Activated T-helper 17 cell treated with anti-CD3 and anti-CD28 coated beads, Interleukin-2, amount 50 U/mL, for 72 hours (primary cell): ENCODE measurements at regions not wholly inside any gene's neighbourhood (a gene's known extent, or its start where the extent isn't known, plus 50 kb on each side); places are given as distances from the start of the nearest gene placed in this dataset.

ENCODE experiments used
- ATAC-seq: fragments of 150-1000 bp; cut with Tn5 transposase; replicated peaks from 2 replicates; pipeline ENCODE4 v1.10.0; 2021; ENCODE audit warnings: mild to moderate bottlenecking, moderate library complexity
- H3K27ac Mint-ChIP-seq: one replicate; pipeline ENCODE4 v1.8.0; 2022; ENCODE audit warnings: mixed read lengths
- H3K27me3 Mint-ChIP-seq: one replicate; pipeline ENCODE4 v1.8.0; 2022; ENCODE audit warnings: mixed read lengths
- H3K36me3 Mint-ChIP-seq: one replicate; pipeline ENCODE4 v1.8.0; 2022; ENCODE audit warnings: low read depth, mild to moderate bottlenecking, mixed read lengths
- H3K4me1 Mint-ChIP-seq: one replicate; pipeline ENCODE4 v1.8.0; 2022; ENCODE audit warnings: mixed read lengths
- H3K4me3 Mint-ChIP-seq: one replicate; pipeline ENCODE4 v1.8.0; 2022; ENCODE audit warnings: mild to moderate bottlenecking, mixed read lengths
- H3K9me3 Mint-ChIP-seq: one replicate; pipeline ENCODE4 v1.8.0; 2022; ENCODE audit warnings: mixed read lengths

DNA sequence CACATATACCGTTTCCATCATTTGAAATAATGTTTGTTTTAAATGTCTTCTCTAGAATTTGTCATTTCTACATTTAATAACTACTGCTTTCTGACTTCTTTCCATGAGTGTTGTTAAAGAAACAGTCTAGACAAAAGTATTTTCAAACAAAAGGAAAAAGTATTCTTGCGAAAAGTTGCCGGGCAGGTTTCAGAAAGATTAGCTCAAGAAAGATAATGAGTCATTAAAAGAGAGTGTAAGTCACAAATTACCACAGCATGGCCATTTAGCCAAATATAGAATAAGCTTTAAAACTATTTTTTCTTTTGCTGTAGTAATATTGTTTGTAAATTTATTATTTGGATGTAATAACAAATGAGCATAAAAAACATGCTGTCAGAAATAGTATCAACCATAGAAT lies 493.0 kb downstream of the TLL1 start:
- H3K4me3 Mint-ChIP-seq = no peak overlapping the region
- H3K4me1 Mint-ChIP-seq = no peaks in the 10 kb centered on the region
- no peaks in the 10 kb centered on the region for H3K27me3 Mint-ChIP-seq
- H3K27ac Mint-ChIP-seq = no peak overlapping the region
- no peak for ATAC-seq
- H3K9me3 Mint-ChIP-seq = peaks cover 11% of the 10 kb centered on the region
- no peaks in the 10 kb centered on the region for H3K36me3 Mint-ChIP-seq

- Mint-ChIP-seq H3K4me3 (no peak overlapping the region), H3K27me3 (no peaks in the 10 kb centered on the region), H3K4me1 (no peaks in the 10 kb centered on the region), H3K36me3 (no peaks in the 10 kb centered on the region), H3K9me3 (peaks cover 13% of the 10 kb centered on the region), H3K27ac (no peak overlapping the region)
- ATAC-seq = no peak
Observed at GRCh38 chr4:166377578-166377977, 504.5 kb downstream of the TLL1 start.

GRCh38 chr4:166386491-166387360 lies 513.7 kb downstream of the TLL1 start:
- H3K4me1 Mint-ChIP-seq = no peaks in the 10 kb centered on the region
- H3K36me3 Mint-ChIP-seq = no peaks in the 10 kb centered on the region
- H3K27me3 Mint-ChIP-seq = no peaks in the 10 kb centered on the region
- H3K4me3 Mint-ChIP-seq = no peak overlapping the region
- no peak for ATAC-seq
- peaks cover 7% of the 10 kb centered on the region for H3K9me3 Mint-ChIP-seq
- no peak overlapping the region for H3K27ac Mint-ChIP-seq

DNA sequence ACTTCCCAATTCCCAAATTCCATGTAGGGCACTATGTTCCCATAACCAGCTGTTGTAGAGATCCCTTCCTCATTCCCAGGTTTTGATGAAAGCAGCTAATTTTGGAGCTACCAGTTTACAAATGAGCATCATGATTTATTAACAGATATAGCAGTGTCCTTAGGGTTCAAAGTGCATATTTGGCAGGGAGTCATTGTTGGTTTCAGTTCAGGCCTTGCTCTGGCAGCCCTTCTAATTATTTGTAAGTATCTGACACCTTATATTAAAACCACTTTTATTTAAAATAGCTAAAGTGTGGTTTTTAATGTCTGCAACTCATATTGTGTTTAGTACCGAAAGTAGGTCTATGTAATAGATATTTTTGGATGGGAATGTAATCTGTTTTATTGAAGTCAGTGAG lies 518.5 kb downstream of the TLL1 start:
- Mint-ChIP-seq H3K4me3 (no peak overlapping the region), H3K27ac (no peak overlapping the region), H3K36me3 (no peaks in the 10 kb centered on the region), H3K4me1 (no peaks in the 10 kb centered on the region), H3K27me3 (no peaks in the 10 kb centered on the region), H3K9me3 (peaks cover 16% of the 10 kb centered on the region)
- ATAC-seq = no peak

DNA sequence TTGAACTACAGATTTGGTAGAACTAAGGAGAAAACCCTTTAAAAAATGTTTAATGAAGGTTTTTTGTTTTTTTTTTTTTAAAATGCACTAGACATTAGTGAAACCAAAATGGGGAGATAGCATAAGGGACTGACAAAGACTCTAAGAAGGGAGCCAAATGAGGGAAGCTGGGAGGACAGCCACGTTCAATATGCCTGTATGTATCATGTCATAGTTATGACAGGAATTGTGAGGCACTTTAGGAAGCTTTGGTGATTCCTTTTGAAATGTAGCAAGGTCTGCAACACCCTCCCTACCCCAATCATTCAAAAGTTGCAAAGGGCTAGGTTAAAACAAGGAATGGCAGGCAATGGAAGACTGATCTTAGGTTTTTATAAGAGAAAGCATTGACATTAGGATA lies 526.0 kb downstream of the TLL1 start:
- H3K9me3 Mint-ChIP-seq = peaks cover 15% of the 10 kb centered on the region
- ATAC-seq = no peak
- no peaks in the 10 kb centered on the region for H3K4me1 Mint-ChIP-seq
- no peak overlapping the region for H3K4me3 Mint-ChIP-seq
- H3K36me3 Mint-ChIP-seq = no peaks in the 10 kb centered on the region
- H3K27me3 Mint-ChIP-seq = no peaks in the 10 kb centered on the region
- no peak overlapping the region for H3K27ac Mint-ChIP-seq

- Mint-ChIP-seq H3K4me3 (no peak overlapping the region), H3K27ac (no peak overlapping the region), H3K27me3 (no peaks in the 10 kb centered on the region), H3K36me3 (no peaks in the 10 kb centered on the region), H3K4me1 (no peaks in the 10 kb centered on the region), H3K9me3 (peaks cover 10% of the 10 kb centered on the region)
- no peak for ATAC-seq
Observed at GRCh38 chr4:166400270-166400894, 527.3 kb downstream of the TLL1 start.

- no peak overlapping the region for H3K27ac Mint-ChIP-seq
- no peak for ATAC-seq
- H3K4me3 Mint-ChIP-seq = no peak overlapping the region
- H3K27me3 Mint-ChIP-seq = no peaks in the 10 kb centered on the region
- no peaks in the 10 kb centered on the region for H3K36me3 Mint-ChIP-seq
- no peaks in the 10 kb centered on the region for H3K4me1 Mint-ChIP-seq
- peaks cover 29% of the 10 kb centered on the region for H3K9me3 Mint-ChIP-seq
Observed at GRCh38 chr4:166413356-166413755, 540.3 kb downstream of the TLL1 start.

DNA sequence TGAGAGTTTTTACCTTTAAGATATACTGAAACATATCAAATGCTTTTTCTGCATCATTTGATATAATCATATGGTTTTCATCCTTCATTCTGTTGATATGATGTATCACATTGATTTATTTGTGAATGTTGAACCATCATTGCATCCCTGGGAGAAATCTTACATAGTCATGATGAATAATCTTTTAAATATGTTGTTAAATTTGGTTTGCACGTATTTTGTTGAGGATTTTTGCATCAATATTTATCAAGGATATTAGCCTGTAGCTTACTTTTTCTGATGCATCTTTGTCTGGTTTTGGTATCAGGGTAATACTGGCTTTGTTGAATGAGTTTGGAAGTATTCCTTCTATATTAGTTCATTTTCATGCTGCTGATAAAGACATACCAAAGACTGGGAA lies 541.4 kb downstream of the TLL1 start:
- no peaks in the 10 kb centered on the region for H3K27me3 Mint-ChIP-seq
- no peaks in the 10 kb centered on the region for H3K4me1 Mint-ChIP-seq
- no peak for ATAC-seq
- no peaks in the 10 kb centered on the region for H3K36me3 Mint-ChIP-seq
- H3K9me3 Mint-ChIP-seq = peaks cover 30% of the 10 kb centered on the region
- no peak overlapping the region for H3K4me3 Mint-ChIP-seq
- H3K27ac Mint-ChIP-seq = no peak overlapping the region

GRCh38 chr4:166415749-166416148 lies 542.7 kb downstream of the TLL1 start:
- Mint-ChIP-seq H3K27ac (no peak overlapping the region), H3K9me3 (peaks cover 30% of the 10 kb centered on the region), H3K27me3 (no peaks in the 10 kb centered on the region), H3K36me3 (no peaks in the 10 kb centered on the region), H3K4me1 (no peaks in the 10 kb centered on the region), H3K4me3 (no peak overlapping the region)
- ATAC-seq = no peak

DNA sequence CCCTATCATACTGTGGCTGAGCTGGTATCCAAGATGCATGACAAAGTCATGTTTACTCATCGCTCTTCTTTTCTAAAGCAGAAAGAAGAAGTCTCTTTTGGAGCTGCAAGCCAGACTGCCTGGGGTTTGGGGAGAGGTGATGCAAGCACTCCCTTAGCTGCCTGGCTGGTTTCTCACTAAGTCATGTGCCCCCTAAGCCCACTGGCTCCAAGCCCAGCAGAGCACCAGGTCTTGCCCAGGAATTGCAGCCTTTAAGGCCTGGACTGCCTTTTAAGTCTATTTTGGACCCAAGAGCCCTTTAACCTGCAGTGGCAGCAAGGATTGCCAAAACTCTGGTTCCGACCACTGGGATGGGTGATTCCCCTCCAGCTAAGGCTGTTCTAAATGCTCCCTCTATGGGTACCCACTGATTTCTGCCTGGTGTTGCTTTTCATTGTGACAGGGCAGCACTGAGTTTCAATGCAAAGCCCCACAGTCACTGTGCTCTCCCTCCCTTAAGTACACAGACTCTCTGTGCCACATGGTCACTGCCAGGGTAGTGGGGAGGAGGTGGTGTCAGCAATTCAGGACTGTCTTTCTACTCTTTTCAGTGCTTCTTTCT lies 548.6 kb downstream of the TLL1 start:
- ATAC-seq = no peak
- Mint-ChIP-seq H3K27ac (no peak overlapping the region), H3K27me3 (no peaks in the 10 kb centered on the region), H3K4me3 (no peak overlapping the region), H3K4me1 (no peaks in the 10 kb centered on the region), H3K9me3 (peaks cover 16% of the 10 kb centered on the region), H3K36me3 (no peaks in the 10 kb centered on the region)

- no peak overlapping the region for H3K4me3 Mint-ChIP-seq
- no peaks in the 10 kb centered on the region for H3K4me1 Mint-ChIP-seq
- H3K9me3 Mint-ChIP-seq = peaks cover 11% of the 10 kb centered on the region
- ATAC-seq = no peak
- H3K27ac Mint-ChIP-seq = no peak overlapping the region
- no peaks in the 10 kb centered on the region for H3K36me3 Mint-ChIP-seq
- no peaks in the 10 kb centered on the region for H3K27me3 Mint-ChIP-seq
Observed at GRCh38 chr4:166422475-166422874, 549.4 kb downstream of the TLL1 start.

DNA sequence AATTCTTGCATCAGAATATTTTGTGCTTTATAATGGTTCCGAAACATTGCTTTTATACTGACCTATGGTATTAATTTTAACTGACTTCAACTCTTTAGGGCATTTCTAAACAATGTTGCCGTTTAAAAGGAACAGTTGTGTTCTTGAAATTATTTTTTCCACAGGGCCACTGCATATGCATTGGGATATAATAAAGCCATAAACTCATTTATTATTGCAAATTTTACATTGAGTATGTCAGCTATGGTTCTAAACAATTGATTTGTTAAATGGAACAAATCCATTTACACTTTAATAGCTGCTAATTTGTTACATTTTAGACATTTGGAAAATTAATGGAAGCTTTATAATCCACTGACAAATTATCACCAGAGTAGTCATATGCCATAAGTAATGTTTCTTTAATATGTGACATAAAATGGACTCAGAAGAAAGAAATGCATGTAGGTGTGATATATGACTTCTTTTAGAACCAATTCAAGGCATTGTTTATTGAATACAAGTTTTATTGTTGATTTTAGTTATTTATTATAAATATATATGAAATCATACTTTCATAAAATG lies 553.3 kb downstream of the TLL1 start:
- Mint-ChIP-seq H3K4me1 (no peaks in the 10 kb centered on the region), H3K4me3 (no peak overlapping the region), H3K9me3 (peaks cover 5% of the 10 kb centered on the region), H3K27me3 (no peaks in the 10 kb centered on the region), H3K36me3 (no peaks in the 10 kb centered on the region), H3K27ac (no peak overlapping the region)
- no peak for ATAC-seq

DNA sequence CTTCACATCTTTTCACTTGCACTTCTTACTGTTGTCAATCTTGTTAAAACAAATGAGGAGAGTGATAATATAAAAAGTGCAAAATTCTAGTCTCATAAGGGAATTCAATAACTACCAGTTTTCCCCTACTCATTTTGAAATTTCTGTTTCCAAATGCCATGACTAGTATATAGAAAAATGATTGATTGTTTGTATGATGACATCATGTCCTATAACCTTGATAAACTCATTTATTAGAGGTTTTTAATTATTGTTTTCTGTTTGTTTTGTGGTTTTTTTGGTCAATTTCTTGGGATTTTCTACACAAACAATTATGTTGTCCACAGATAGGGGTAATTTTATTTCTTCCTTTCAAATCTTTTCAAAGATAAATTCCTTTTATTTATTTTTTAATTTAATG lies 559.1 kb downstream of the TLL1 start:
- no peak overlapping the region for H3K27ac Mint-ChIP-seq
- ATAC-seq = no peak
- H3K36me3 Mint-ChIP-seq = no peaks in the 10 kb centered on the region
- H3K4me1 Mint-ChIP-seq = no peaks in the 10 kb centered on the region
- peaks cover 11% of the 10 kb centered on the region for H3K9me3 Mint-ChIP-seq
- no peaks in the 10 kb centered on the region for H3K27me3 Mint-ChIP-seq
- H3K4me3 Mint-ChIP-seq = no peak overlapping the region

GRCh38 chr4:166432842-166433241 lies 559.8 kb downstream of the TLL1 start:
- Mint-ChIP-seq H3K9me3 (peaks cover 11% of the 10 kb centered on the region), H3K4me3 (no peak overlapping the region), H3K36me3 (no peaks in the 10 kb centered on the region), H3K27ac (no peak overlapping the region), H3K4me1 (no peaks in the 10 kb centered on the region), H3K27me3 (no peaks in the 10 kb centered on the region)
- ATAC-seq = no peak

GRCh38 chr4:166435449-166435848 lies 562.4 kb downstream of the TLL1 start:
- H3K4me1 Mint-ChIP-seq = no peaks in the 10 kb centered on the region
- ATAC-seq = no peak

More at GRCh38 chr4:166435449-166435848, 562.4 kb downstream of the TLL1 start:
- H3K4me3 Mint-ChIP-seq = no peak overlapping the region
- H3K27me3 Mint-ChIP-seq = no peaks in the 10 kb centered on the region
- no peak overlapping the region for H3K27ac Mint-ChIP-seq
- no peaks in the 10 kb centered on the region for H3K36me3 Mint-ChIP-seq
- peaks cover 11% of the 10 kb centered on the region for H3K9me3 Mint-ChIP-seq
